Prostate gland (tissue), 2 donors: ENCODE measurements at regions not wholly inside any gene's neighbourhood (a gene's known extent, or its start where the extent isn't known, plus 50 kb on each side); places are given as distances from the start of the nearest gene placed in this dataset.

Experiments used
- CTCF ChIP-seq, 4 experiments: fragments of 200-600 bp in 2 of 4; fragments of 450-650 bp in 2 of 4; sonication (generic) in 2 of 4; IDR thresholded peaks; 1 replicate in 3 of 4; 2 replicates in 1 of 4; pipeline ENCODE4 v1.5.1; 2016 to 2019; ENCODE audit warnings: antibody characterized with exemption in 4 of 4, mild to moderate bottlenecking in 2 of 4, moderate library complexity in 2 of 4
- POLR2A ChIP-seq: fragments of 450-650 bp; IDR thresholded peaks from one replicate; pipeline ENCODE4 v1.6.1; 2016; ENCODE audit warnings: antibody characterized with exemption, mild to moderate bottlenecking
- POLR2AphosphoS5 ChIP-seq: sonication (generic); formaldehyde crosslinking; IDR thresholded peaks from one replicate; pipeline ENCODE4 v1.6.1; 2017; ENCODE audit warnings: antibody characterized with exemption

GRCh38 chr19:27672309-27673047, 1540.5 kb downstream of the UQCRFS1 start:
- no peak for TF ChIP-seq POLR2A
- no peak for TF ChIP-seq CTCF (IDR thresholded peaks at IDR 0.05)
- TF ChIP-seq POLR2AphosphoS5: no peak
